ENCODE measurements at regions not wholly inside any gene's neighbourhood (a gene's known extent, or its start where the extent isn't known, plus 50 kb on each side); places are given as distances from the start of the nearest gene placed in this dataset.

DNA sequence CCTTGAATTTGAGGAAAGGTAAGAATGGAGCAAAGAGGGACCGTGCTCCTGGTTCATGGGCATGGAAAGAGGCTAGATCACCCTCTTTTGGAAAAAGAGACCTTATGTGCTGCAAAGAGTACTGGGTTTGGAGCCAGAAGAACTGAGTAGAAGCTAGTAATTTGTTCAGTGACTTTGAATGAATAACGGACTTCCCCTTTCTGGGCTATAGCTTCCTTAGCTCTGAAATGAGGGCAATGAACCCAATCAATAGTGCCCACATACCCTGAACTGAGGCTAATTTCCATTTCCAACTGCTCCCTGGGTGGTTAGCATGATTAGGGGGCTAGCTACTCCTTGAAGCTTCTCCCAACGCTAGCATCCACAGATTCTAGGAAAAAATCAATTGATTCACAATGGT lies 121.4 kb downstream of the UNC5CL start:
- no peak for TF ChIP-seq POLR2A (IDR thresholded peaks at IDR 0.05; ENCODE audit: low read depth)
- TF ChIP-seq, protein P1, sequence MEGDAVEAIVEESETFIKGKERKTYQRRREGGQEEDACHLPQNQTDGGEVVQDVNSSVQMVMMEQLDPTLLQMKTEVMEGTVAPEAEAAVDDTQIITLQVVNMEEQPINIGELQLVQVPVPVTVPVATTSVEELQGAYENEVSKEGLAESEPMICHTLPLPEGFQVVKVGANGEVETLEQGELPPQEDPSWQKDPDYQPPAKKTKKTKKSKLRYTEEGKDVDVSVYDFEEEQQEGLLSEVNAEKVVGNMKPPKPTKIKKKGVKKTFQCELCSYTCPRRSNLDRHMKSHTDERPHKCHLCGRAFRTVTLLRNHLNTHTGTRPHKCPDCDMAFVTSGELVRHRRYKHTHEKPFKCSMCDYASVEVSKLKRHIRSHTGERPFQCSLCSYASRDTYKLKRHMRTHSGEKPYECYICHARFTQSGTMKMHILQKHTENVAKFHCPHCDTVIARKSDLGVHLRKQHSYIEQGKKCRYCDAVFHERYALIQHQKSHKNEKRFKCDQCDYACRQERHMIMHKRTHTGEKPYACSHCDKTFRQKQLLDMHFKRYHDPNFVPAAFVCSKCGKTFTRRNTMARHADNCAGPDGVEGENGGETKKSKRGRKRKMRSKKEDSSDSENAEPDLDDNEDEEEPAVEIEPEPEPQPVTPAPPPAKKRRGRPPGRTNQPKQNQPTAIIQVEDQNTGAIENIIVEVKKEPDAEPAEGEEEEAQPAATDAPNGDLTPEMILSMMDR (IDR thresholded peaks at IDR 0.05) = no peak
